Mesothelial cell of epicardium (in vitro differentiated cells): ENCODE measurements at regions not wholly inside any gene's neighbourhood (a gene's known extent, or its start where the extent isn't known, plus 50 kb on each side); places are given as distances from the start of the nearest gene placed in this dataset.
A peak's percentile ranks its signal among the peaks of the same experiment; 100 is the strongest.

ENCODE experiments used
- DNase-seq, 2 experiments: peaks; one replicate each; pipeline ENCODE4 v3.0.0; 2021; ENCODE audit warnings: low spot score in 2 of 2; ENCODE audit not compliant: unreplicated experiment in 2 of 2
- H3K27ac Mint-ChIP-seq: 2 replicates; pipeline ENCODE4 v1.8.0; 2021; ENCODE audit warnings: mixed read lengths
- H3K27me3 Mint-ChIP-seq: 2 replicates; pipeline ENCODE4 v1.8.0; 2021; ENCODE audit warnings: low read depth, mixed read lengths
- H3K36me3 Mint-ChIP-seq: 2 replicates; pipeline ENCODE4 v1.8.0; 2021; ENCODE audit warnings: mixed read lengths
- H3K4me1 Mint-ChIP-seq: 2 replicates; pipeline ENCODE4 v1.8.0; 2021; ENCODE audit warnings: mixed read lengths
- H3K4me3 Mint-ChIP-seq: 2 replicates; pipeline ENCODE4 v1.8.0; 2021; ENCODE audit warnings: mild to moderate bottlenecking, moderate library complexity, mixed read lengths
- H3K9me3 Mint-ChIP-seq: 2 replicates; pipeline ENCODE4 v1.8.0; 2021; ENCODE audit warnings: mixed read lengths
- CTCF ChIP-seq: fragments of 200-600 bp; sonication (generic); IDR thresholded peaks from one replicate; pipeline ENCODE4 v1.5.0; 2021; ENCODE audit warnings: antibody characterized with exemption; ENCODE audit not compliant: unreplicated experiment

- H3K4me3 Mint-ChIP-seq = no peak overlapping the region
- H3K4me1 Mint-ChIP-seq = peaks cover 62% of the 10 kb centered on the region
- H3K9me3 Mint-ChIP-seq = peaks cover 21% of the 10 kb centered on the region
- no peak for DNase-seq
- peak overlapping the region; percentile 85 for H3K27ac Mint-ChIP-seq
- H3K36me3 Mint-ChIP-seq = peaks cover 25% of the 10 kb centered on the region
- no peak for TF ChIP-seq CTCF
- no peaks in the 10 kb centered on the region for H3K27me3 Mint-ChIP-seq
Measured at GRCh38 chr3:107216711-107217110, 160.5 kb upstream of the CCDC54 start.

DNA sequence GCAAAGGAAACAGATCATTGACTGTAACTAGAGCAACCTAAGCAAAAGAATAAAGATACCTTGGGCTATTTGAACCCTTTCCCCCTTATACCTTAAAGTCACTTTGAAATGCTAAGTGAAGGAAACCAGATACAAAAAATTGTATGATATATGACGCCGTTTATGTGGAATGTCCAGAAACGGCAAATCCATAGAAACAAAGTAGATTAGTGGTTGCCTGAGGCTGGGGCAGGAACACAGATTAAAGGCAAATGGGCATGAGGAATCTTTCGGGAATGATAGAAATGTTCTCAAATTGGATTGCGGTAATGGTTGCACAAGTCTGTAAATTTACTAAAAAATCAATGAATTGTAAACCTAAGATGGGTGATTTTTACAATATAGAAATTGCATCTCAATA is 160.1 kb upstream of the CCDC54 start:
- TF ChIP-seq CTCF = no peak
- peaks cover 21% of the 10 kb centered on the region for H3K9me3 Mint-ChIP-seq
- no peak for DNase-seq
- H3K27ac Mint-ChIP-seq = peak overlapping the region; percentile 85
- no peaks in the 10 kb centered on the region for H3K27me3 Mint-ChIP-seq
- no peak overlapping the region for H3K4me3 Mint-ChIP-seq
- H3K36me3 Mint-ChIP-seq = peaks cover 25% of the 10 kb centered on the region
- peaks cover 59% of the 10 kb centered on the region for H3K4me1 Mint-ChIP-seq

- H3K4me3 Mint-ChIP-seq = no peak overlapping the region
- H3K9me3 Mint-ChIP-seq = peaks cover 21% of the 10 kb centered on the region
- no peak for TF ChIP-seq CTCF
- H3K27me3 Mint-ChIP-seq = no peaks in the 10 kb centered on the region
- peak overlapping the region; percentile 89 for H3K27ac Mint-ChIP-seq
- no peak for DNase-seq
- H3K4me1 Mint-ChIP-seq = peaks cover 49% of the 10 kb centered on the region
- H3K36me3 Mint-ChIP-seq = peaks cover 21% of the 10 kb centered on the region
Measured at GRCh38 chr3:107218864-107219269, 158.4 kb upstream of the CCDC54 start.

GRCh38 chr3:107220538-107220937 is 156.7 kb upstream of the CCDC54 start:
- Mint-ChIP-seq H3K4me3 (no peak overlapping the region), H3K27me3 (no peaks in the 10 kb centered on the region), H3K27ac (peak overlapping the region; percentile 62), H3K9me3 (peaks cover 6% of the 10 kb centered on the region), H3K36me3 (peaks cover 7% of the 10 kb centered on the region), H3K4me1 (peaks cover 47% of the 10 kb centered on the region)
- TF ChIP-seq CTCF = no peak
- DNase-seq = no peak

DNA sequence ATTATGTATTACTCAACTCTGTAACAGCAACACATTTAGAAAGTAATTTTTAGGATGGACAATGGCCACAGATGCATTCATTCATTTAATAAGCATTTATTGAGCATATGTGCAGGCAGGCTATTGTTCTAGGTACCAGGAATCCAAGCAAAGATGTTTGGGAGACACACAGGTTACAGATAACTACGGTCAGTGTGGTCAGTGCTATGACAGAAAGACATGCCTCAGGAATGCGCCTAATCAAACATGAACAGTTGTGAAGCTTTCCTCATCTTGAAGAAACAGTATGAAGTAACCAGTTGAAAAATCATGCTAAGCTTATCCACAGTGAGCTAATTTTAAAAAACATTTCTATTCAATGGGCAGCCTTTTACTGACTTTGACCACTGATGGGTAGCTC is 155.4 kb upstream of the CCDC54 start:
- no peak for TF ChIP-seq CTCF
- no peak overlapping the region for H3K4me3 Mint-ChIP-seq
- H3K4me1 Mint-ChIP-seq = peaks cover 36% of the 10 kb centered on the region
- H3K9me3 Mint-ChIP-seq = peaks cover 5% of the 10 kb centered on the region
- H3K27me3 Mint-ChIP-seq = no peaks in the 10 kb centered on the region
- no peak overlapping the region for H3K27ac Mint-ChIP-seq
- no peaks in the 10 kb centered on the region for H3K36me3 Mint-ChIP-seq
- DNase-seq = no peak

DNA sequence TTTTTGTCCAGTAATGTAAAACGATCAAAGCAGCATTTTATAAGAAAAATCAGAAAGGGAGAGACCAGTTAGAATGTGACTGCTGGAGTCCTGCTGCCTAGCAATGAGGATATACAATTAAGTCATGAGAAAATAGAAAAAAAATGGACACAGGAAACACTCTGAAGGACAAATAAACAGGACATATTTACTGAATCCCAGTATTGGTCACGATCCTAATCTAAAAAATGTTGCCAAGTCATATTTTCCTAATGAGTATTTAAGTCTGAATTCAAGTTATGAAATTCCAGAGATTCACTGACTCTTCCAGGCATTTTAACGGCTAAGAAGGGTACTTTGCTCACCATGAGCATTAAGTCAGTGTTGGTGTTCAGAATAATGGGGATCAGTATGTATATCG is 154.3 kb upstream of the CCDC54 start:
- Mint-ChIP-seq H3K36me3 (no peaks in the 10 kb centered on the region), H3K27ac (no peak overlapping the region), H3K9me3 (peaks cover 5% of the 10 kb centered on the region), H3K27me3 (no peaks in the 10 kb centered on the region), H3K4me1 (peaks cover 30% of the 10 kb centered on the region), H3K4me3 (no peak overlapping the region)
- no peak for DNase-seq
- no peak for TF ChIP-seq CTCF
